Calu3 (cell line): ENCODE measurements at regions not wholly inside any gene's neighbourhood (a gene's known extent, or its start where the extent isn't known, plus 50 kb on each side); places are given as distances from the start of the nearest gene placed in this dataset.

Experiments used
- BruUV-seq: library from RNA; stranded (reverse); fragments of 400-500 nt; replicated peaks from 2 replicates; lab custom pipeline; 2021; lab: Mats Ljungman, UMichigan
- CTCF ChIA-PET: fragments of 300-600 bp; sonication (Branson Sonifier 250); formaldehyde crosslinking; loops from one replicate; lab custom pipeline; 2022; ENCODE audit warnings: antibody characterized with exemption; lab: Charles Lee
- DNase-seq: peaks from one replicate; pipeline ENCODE4 v3.0.0; 2022
- H3K27ac Mint-ChIP-seq: one replicate; pipeline ENCODE4 v1.8.0; 2022; ENCODE audit warnings: mixed read lengths; ENCODE audit not compliant: unreplicated experiment
- H3K27me3 Mint-ChIP-seq: one replicate; pipeline ENCODE4 v1.8.0; 2022; ENCODE audit warnings: mixed read lengths; ENCODE audit not compliant: unreplicated experiment
- H3K36me3 Mint-ChIP-seq: one replicate; pipeline ENCODE4 v1.8.0; 2022; ENCODE audit warnings: mild to moderate bottlenecking, moderate library complexity, mixed read lengths; ENCODE audit not compliant: insufficient read depth, unreplicated experiment
- H3K4me1 Mint-ChIP-seq: one replicate; pipeline ENCODE4 v1.8.0; 2022; ENCODE audit warnings: mild to moderate bottlenecking, low read depth, mixed read lengths; ENCODE audit not compliant: unreplicated experiment
- H3K4me3 Mint-ChIP-seq: one replicate; pipeline ENCODE4 v1.8.0; 2022; ENCODE audit warnings: mild to moderate bottlenecking, low read depth, moderate library complexity, mixed read lengths; ENCODE audit not compliant: unreplicated experiment
- H3K9me3 Mint-ChIP-seq: one replicate; pipeline ENCODE4 v1.8.0; 2022; ENCODE audit warnings: low read depth, mixed read lengths; ENCODE audit not compliant: unreplicated experiment
- CTCF ChIP-seq: fragments of 200-600 bp; IDR thresholded peaks from one replicate; pipeline ENCODE4 v1.8.0; 2022; ENCODE audit warnings: antibody characterized with exemption; ENCODE audit not compliant: unreplicated experiment
- intact Hi-C: fragments of 100-400 bp; cut with micrococcal nuclease; formaldehyde crosslinking; loops from one replicate; pipeline ENCODE4 v1.10.0; 2022; ENCODE audit not compliant: unreplicated experiment

GRCh38 chr16:52705122-52705521 is 158.2 kb upstream of the TOX3 start:
- CTCF ChIA-PET = interaction anchor here (0.6 kb wide), 1 partner anchor 9 kb away, joined by 4 read pairs; no protein-coding TSS in a partner anchor
- H3K4me3 Mint-ChIP-seq = no peak overlapping the region
- no peak overlapping the region for H3K27ac Mint-ChIP-seq
- no TSS peak for BruUV-seq
- TF ChIP-seq CTCF = no peak
- peaks cover 56% of the 10 kb centered on the region for H3K27me3 Mint-ChIP-seq
- H3K36me3 Mint-ChIP-seq = no peaks in the 10 kb centered on the region
- H3K4me1 Mint-ChIP-seq = no peaks in the 10 kb centered on the region
- H3K9me3 Mint-ChIP-seq = peaks cover 2% of the 10 kb centered on the region
- DNase-seq = no peak
- intact Hi-C loops = no loop called here

GRCh38 chr16:52697971-52698370 is 151.0 kb upstream of the TOX3 start:
- no peak for TF ChIP-seq CTCF
- DNase-seq = no peak
- Mint-ChIP-seq H3K4me1 (no peaks in the 10 kb centered on the region), H3K27ac (no peak overlapping the region), H3K9me3 (peaks cover 6% of the 10 kb centered on the region), H3K36me3 (no peaks in the 10 kb centered on the region), H3K27me3 (no peaks in the 10 kb centered on the region), H3K4me3 (no peak overlapping the region)
- CTCF ChIA-PET = interaction anchor here (0.7 to 0.8 kb wide), 2 partner anchors 11 to 91 kb away, joined by 3 to 9 read pairs; no protein-coding TSS in a partner anchor
- BruUV-seq = no TSS peak
- intact Hi-C loops = no loop called here

GRCh38 chr16:52696126-52696525 is 149.2 kb upstream of the TOX3 start:
- no peaks in the 10 kb centered on the region for H3K27me3 Mint-ChIP-seq
- no peak overlapping the region for H3K4me3 Mint-ChIP-seq
- BruUV-seq = no TSS peak
- peaks cover 8% of the 10 kb centered on the region for H3K9me3 Mint-ChIP-seq
- intact Hi-C loops = no loop called here
- no peaks in the 10 kb centered on the region for H3K36me3 Mint-ChIP-seq
- no peak for DNase-seq
- no peak for TF ChIP-seq CTCF
- H3K27ac Mint-ChIP-seq = no peak overlapping the region
- CTCF ChIA-PET = interaction anchor here (0.6 to 0.7 kb wide), 4 partner anchors 9 to 432 kb away, joined by 3 to 8 read pairs (median 4); no protein-coding TSS in a partner anchor
- no peaks in the 10 kb centered on the region for H3K4me1 Mint-ChIP-seq

GRCh38 chr16:52690468-52690867 is 143.5 kb upstream of the TOX3 start:
- TF ChIP-seq CTCF = no peak
- intact Hi-C loops = no loop called here
- no peak for DNase-seq
- no peak overlapping the region for H3K4me3 Mint-ChIP-seq
- peaks cover 13% of the 10 kb centered on the region for H3K9me3 Mint-ChIP-seq
- H3K4me1 Mint-ChIP-seq = no peaks in the 10 kb centered on the region
- BruUV-seq = no TSS peak
- H3K27ac Mint-ChIP-seq = no peak overlapping the region
- no peaks in the 10 kb centered on the region for H3K36me3 Mint-ChIP-seq
- no peaks in the 10 kb centered on the region for H3K27me3 Mint-ChIP-seq
- CTCF ChIA-PET = no interaction called here
